Dermis blood vessel endothelial cell (primary cell): ENCODE measurements at regions not wholly inside any gene's neighbourhood (a gene's known extent, or its start where the extent isn't known, plus 50 kb on each side); places are given as distances from the start of the nearest gene placed in this dataset.
"Not testable (repeated sequence)": the region's sequence is repeated elsewhere in the genome, so short reads cannot be mapped to it uniquely, and the experiment has no call there.

Source experiments
- DNase-seq: peaks from one replicate; pipeline ENCODE4 v3.0.0; 2010

DNA sequence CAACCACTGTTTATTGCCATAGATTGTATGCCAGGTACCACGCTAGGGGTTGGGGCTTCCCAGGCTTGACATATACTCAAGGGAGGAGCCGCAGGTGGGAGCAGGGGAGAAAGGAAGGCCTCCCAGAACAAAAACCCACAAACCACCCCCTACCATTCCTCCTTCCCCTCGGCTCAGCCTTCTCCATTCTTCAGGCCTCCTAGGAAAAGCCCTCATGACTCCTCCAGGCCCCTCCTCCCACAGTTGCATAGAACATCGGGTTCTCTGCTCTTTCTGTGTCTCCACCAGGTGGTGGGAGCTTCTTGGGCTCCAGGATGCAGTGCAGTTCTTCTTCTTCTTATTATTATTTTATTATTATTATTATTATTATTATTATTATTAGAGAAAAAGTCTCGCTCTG, 80.3 kb downstream of the ZFP36L2 start:
- DNase-seq: no peak

GRCh38 chr2:43144263-43144662, 82.1 kb downstream of the ZFP36L2 start:
- no peak for DNase-seq

GRCh38 chr2:43143756-43144155, 82.7 kb downstream of the ZFP36L2 start:
- DNase-seq: no peak

DNA sequence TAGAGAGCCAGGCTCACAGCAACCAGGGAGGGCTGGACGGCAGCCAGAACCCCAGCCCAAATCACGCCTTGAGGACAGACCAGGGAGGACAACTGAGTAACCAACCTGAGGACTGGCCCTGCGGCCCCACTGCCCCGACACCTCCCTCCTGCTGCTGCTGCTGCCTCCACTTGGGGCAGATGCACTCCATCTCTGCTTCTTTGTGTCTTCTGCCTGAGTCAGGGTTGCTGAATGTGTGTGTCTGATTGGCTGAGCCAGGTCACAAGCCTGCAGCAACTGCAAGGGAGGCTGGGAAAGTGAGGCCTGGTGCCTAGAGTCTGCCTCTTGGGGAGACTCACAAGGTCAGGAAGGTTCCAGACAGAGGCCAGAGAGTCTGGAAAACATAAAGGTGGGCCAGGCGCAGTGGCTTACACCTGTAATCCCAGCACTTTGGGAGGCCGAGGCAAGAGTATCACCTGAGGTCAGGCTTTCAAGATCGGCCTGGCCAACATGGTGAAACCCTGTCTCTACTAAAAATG, 83.4 kb downstream of the ZFP36L2 start:
- no peak for DNase-seq

- DNase-seq: not testable (repeated sequence)
Observed at GRCh38 chr2:43141636-43142151, 84.7 kb downstream of the ZFP36L2 start.

- DNase-seq: peak; percentile 54
Observed at GRCh38 chr2:43139996-43140621, 86.3 kb downstream of the ZFP36L2 start.

GRCh38 chr2:43139501-43139900, 86.9 kb downstream of the ZFP36L2 start:
- no peak for DNase-seq

GRCh38 chr2:43138441-43138840, 88.0 kb downstream of the ZFP36L2 start:
- no peak for DNase-seq

DNA sequence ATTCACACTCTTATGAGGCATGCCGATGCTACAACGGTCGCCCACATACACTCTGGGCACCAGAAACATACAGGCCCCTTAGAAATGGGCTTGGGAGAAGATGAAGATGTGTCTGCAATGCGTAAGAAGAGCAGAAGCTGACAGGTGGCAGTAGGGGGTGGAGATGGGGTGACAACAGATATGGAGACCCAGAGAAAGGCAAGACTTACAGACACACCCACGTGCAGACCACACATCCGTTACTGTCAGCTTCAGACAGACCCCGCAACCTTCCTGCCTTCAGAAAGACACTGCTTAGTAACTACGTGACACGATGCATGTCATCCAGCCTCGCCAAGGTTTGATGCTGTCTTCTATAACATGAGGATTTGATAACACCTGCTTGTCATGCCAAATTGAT, 89.5 kb downstream of the ZFP36L2 start:
- DNase-seq: no peak

- no peak for DNase-seq
Observed at GRCh38 chr2:43136011-43136799, 90.2 kb downstream of the ZFP36L2 start.

- peak; percentile 43 for DNase-seq
Observed at GRCh38 chr2:43135583-43135982, 90.8 kb downstream of the ZFP36L2 start.

DNA sequence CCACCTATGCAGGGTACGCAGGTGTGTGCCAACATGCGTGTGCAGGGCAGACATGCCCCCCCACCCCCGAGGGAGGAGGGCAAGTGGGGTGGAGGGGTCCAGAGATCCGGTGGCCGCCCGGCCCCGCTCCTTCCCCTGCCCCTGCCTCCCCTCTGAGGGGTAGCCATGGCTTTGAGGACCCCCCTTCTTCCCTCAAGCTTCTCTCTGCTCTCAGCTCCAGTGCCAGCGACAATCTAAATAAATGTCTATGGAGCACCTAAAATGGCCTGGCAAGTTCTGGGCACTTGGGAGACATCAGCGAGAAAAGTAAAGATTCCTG, 91.9 kb downstream of the ZFP36L2 start:
- DNase-seq: no peak

- no peak for DNase-seq
Observed at GRCh38 chr2:43133708-43134570, 92.5 kb downstream of the ZFP36L2 start.

- DNase-seq: no peak
Observed at GRCh38 chr2:43133336-43133707, 93.1 kb downstream of the ZFP36L2 start.

DNA sequence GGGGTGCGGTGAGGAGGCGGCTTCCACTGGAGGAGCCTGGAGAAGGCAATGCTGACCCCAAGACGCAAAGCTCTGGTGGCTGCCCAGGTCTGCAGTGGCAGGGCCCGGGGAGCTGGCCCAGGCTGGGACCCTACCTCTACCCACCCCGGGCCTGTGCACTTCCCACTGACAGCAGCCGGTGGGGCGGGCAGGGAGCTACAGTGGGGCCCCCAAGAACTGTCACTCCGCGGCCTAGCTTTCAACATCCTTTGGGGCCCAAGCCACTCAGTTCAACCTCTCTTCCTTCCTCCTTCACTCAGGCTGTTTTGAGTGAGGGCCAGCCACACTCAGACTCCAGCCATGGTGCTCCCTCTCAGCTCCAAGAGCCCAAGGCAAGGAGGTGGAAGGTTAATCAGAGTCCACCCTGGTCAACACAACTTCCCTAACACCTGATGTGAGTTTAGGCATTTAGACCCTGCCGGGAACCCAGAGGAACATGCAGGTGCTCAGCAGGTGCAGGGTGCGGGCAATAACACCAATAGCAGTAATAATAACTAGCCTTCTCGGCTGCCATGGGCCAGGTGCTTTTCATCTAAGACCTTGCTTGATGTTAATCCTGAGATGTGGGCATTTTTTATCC, 93.6 kb downstream of the ZFP36L2 start:
- DNase-seq: no peak

DNA sequence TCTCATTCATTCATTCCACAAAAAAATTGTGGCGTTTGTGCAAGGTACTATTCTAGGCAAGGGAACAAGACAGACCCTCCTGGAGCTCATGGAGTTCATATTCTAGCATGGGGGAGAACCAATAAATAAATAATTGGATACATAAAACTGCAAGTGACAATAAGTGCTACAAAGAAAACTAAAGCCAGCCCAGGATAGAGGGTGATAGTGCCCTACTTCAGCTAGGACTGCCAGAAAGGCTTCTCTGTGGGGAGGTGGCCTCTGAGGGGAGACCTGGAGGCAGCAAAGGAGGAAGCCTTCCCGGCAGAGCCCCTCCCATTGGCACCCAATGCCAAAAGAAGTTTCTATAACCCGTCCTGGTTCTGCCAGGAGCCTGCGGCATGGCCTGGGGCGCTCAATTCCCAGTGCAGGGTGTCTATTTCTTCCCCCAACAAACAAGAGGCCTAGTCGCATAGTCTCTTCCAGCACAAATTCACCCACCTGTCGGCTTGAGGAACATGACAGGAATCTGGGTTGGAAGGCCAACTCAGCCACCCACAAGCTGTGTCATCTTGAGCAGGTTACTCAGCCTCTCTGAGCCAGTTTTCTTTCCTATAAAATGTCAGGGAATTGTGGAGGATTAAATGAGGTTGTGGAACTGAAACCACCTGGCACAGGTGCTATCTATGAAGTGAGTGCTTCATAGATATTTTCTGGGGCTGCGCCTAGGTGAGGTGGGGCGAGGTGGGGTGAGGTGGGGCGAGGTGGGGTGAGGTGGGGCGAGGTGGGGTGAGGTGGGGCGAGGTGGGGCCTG, 94.3 kb downstream of the ZFP36L2 start:
- DNase-seq: no peak

- peak; percentile 93 for DNase-seq
Observed at GRCh38 chr2:43131051-43131889, 95.1 kb downstream of the ZFP36L2 start.

DNA sequence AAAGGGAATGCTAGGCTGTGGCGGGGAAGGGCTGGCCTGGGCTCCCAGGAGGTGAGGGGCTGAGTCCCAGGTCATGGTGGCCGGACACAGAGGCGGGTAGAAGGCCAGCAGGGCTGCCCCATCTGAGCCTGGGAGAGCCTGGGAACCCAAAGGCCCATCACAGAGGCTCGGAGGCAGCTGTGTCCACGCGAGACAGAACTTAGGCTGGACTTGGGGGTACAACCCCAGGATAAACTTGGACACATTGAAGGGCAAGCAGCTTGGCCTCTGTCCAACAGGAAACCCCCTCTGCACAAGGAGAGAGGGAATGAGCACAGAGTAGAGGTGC, 95.9 kb downstream of the ZFP36L2 start:
- DNase-seq: no peak

DNA sequence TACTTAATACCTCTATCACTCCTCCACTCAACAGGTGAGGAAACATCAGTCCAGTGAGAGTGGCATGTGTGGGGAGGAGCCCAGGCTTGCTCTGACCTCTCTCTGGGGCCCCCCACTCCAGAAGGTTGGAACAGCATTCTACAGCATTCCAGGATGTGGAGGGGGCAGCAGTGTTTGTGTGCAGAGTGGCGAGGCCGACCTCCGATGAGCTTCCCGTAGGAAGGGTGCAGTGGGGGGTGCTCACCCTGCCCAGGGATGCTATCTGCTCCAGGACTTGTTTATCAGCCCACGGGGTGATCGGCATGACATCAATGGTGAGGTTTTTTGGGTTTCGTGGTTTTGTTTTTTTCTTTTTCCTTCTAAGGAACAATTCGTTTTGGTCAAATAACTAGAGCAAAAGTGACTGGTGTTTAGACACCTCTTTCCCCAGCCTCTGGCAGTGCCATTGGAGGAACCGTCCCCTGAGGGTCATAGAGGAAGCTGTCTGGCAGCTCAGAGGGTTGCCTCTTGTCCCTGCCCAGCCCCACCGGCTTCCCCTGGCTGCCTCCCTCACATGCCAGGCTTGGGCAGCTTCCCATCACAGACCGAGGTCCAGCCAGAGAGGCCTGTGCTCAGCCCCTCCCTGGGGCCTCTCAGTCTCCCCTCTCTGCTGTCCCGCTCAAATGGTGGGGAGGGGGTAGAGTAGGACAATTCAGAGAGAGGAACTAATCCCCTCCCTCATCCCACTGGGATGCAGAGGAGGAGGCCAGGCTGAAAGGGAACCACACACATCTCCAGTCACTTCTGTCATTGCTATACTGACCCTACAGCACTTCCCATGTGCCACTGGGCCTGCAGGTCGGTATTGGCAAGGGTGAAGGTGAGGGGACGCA, 96.5 kb downstream of the ZFP36L2 start:
- DNase-seq: no peak

GRCh38 chr2:43128559-43128955, 97.8 kb downstream of the ZFP36L2 start:
- no peak for DNase-seq
